Prostate gland (tissue), 2 donors: ENCODE measurements at regions not wholly inside any gene's neighbourhood (a gene's known extent, or its start where the extent isn't known, plus 50 kb on each side); places are given as distances from the start of the nearest gene placed in this dataset.

ENCODE experiments used
- DNase-seq: peaks from one replicate; pipeline ENCODE4 v3.0.0-alpha.2; 2019; ENCODE audit warnings: low spot score
- H3K27ac ChIP-seq, 2 donors: fragments of 200-600 bp; sonication (generic); 2 replicates each; pipeline ENCODE4 v1.5.1; 2017 to 2019
- H3K27me3 ChIP-seq: fragments of 200-600 bp; sonication (generic); replicated peaks from 2 replicates; pipeline ENCODE4 v1.5.1; 2019; ENCODE audit not compliant: insufficient read depth
- H3K36me3 ChIP-seq, 2 donors: fragments of 200-600 bp; sonication (generic); 1 replicate in 1 of 2; 2 replicates in 1 of 2; pipeline versions ENCODE4 v1.5.1 to v1.8.1; 2017 to 2019
- H3K4me1 ChIP-seq: fragments of 200-600 bp; sonication (generic); replicated peaks from 2 replicates; pipeline ENCODE4 v1.5.1; 2019
- H3K4me3 ChIP-seq, 2 donors: fragments of 200-600 bp; sonication (generic); 2 replicates each; pipeline ENCODE4 v1.5.1; 2017 to 2019
- H3K9me3 ChIP-seq: fragments of 200-600 bp; sonication (generic); 2 replicates; pipeline ENCODE4 v1.5.1; 2017
- CTCF ChIP-seq, 4 experiments: fragments of 200-600 bp in 2 of 4; fragments of 450-650 bp in 2 of 4; sonication (generic) in 2 of 4; IDR thresholded peaks; 1 replicate in 3 of 4; 2 replicates in 1 of 4; pipeline ENCODE4 v1.5.1; 2016 to 2019; ENCODE audit warnings: antibody characterized with exemption in 4 of 4, mild to moderate bottlenecking in 2 of 4, moderate library complexity in 2 of 4
- POLR2A ChIP-seq: fragments of 450-650 bp; IDR thresholded peaks from one replicate; pipeline ENCODE4 v1.6.1; 2016; ENCODE audit warnings: antibody characterized with exemption, mild to moderate bottlenecking
- POLR2AphosphoS5 ChIP-seq: sonication (generic); formaldehyde crosslinking; IDR thresholded peaks from one replicate; pipeline ENCODE4 v1.6.1; 2017; ENCODE audit warnings: antibody characterized with exemption
- WGBS: methylation state at CpG from one replicate; pipeline ENCODE4 v1.1.5; 2018; 5-methylcytosine and 5-hydroxymethylcytosine counted together
- intact Hi-C: fragments of 100-400 bp; cut with DNase I; formaldehyde crosslinking; loops from one replicate; pipeline ENCODE4 v1.14.2; 2022

- no peak for DNase-seq
- Histone ChIP-seq H3K27me3 (no peaks in the 10 kb centered on the region), H3K27ac (no peak overlapping the region), H3K9me3 (no peaks in the 10 kb centered on the region), H3K36me3 (no peaks in the 10 kb centered on the region), H3K4me1 (no peaks in the 10 kb centered on the region), H3K4me3 (no peak overlapping the region)
- WGBS: 80% methylated on average over 3 of the region's 3 CpGs
- intact Hi-C loops: no loop called here
- TF ChIP-seq CTCF (IDR thresholded peaks at IDR 0.05) (no peak), POLR2AphosphoS5 (no peak), POLR2A (no peak)
Measured at GRCh38 chr15:24899367-24899766, 55.4 kb upstream of the SNRPN start.

- TF ChIP-seq POLR2AphosphoS5 (no peak), POLR2A (no peak), CTCF (IDR thresholded peaks at IDR 0.05) (no peak)
- WGBS: 37% methylated on average over 2 of the region's 2 CpGs
- intact Hi-C loops: no loop called here
- no peaks in the 10 kb centered on the region for H3K36me3 ChIP-seq
- H3K4me1 ChIP-seq: no peaks in the 10 kb centered on the region
- H3K9me3 ChIP-seq: no peaks in the 10 kb centered on the region
- no peak overlapping the region for H3K27ac ChIP-seq
- DNase-seq: no peak
- H3K27me3 ChIP-seq: no peaks in the 10 kb centered on the region
- H3K4me3 ChIP-seq: no peak overlapping the region
Measured at GRCh38 chr15:24899795-24900194, 55.0 kb upstream of the SNRPN start.

GRCh38 chr15:24901409-24901808, 53.4 kb upstream of the SNRPN start:
- TF ChIP-seq POLR2AphosphoS5: no peak
- H3K9me3 ChIP-seq: no peaks in the 10 kb centered on the region
- no peak overlapping the region for H3K27ac ChIP-seq
- WGBS: 82% methylated on average over 3 of the region's 3 CpGs
- no peak overlapping the region for H3K4me3 ChIP-seq
- H3K4me1 ChIP-seq: no peaks in the 10 kb centered on the region
- no peaks in the 10 kb centered on the region for H3K36me3 ChIP-seq
- intact Hi-C loops: no loop called here
- no peaks in the 10 kb centered on the region for H3K27me3 ChIP-seq
- DNase-seq: no peak
